PC-9 (cell line): ENCODE measurements at regions not wholly inside any gene's neighbourhood (a gene's known extent, or its start where the extent isn't known, plus 50 kb on each side); places are given as distances from the start of the nearest gene placed in this dataset.

Experiments used
- EZH2 ChIP-seq: fragments of 200-600 bp; sonication (generic); IDR thresholded peaks from 2 replicates; pipeline ENCODE4 v1.8.0; 2017; ENCODE audit warnings: antibody characterized with exemption, low read depth
- TF ChIP-seq, protein P1 (sequence below): fragments of 200-600 bp; sonication (generic); conservative IDR thresholded peaks from 2 replicates; pipeline ENCODE4 v1.6.1; 2017; ENCODE audit warnings: mixed run types, antibody characterized with exemption, mild to moderate bottlenecking, moderate library complexity

DNA sequence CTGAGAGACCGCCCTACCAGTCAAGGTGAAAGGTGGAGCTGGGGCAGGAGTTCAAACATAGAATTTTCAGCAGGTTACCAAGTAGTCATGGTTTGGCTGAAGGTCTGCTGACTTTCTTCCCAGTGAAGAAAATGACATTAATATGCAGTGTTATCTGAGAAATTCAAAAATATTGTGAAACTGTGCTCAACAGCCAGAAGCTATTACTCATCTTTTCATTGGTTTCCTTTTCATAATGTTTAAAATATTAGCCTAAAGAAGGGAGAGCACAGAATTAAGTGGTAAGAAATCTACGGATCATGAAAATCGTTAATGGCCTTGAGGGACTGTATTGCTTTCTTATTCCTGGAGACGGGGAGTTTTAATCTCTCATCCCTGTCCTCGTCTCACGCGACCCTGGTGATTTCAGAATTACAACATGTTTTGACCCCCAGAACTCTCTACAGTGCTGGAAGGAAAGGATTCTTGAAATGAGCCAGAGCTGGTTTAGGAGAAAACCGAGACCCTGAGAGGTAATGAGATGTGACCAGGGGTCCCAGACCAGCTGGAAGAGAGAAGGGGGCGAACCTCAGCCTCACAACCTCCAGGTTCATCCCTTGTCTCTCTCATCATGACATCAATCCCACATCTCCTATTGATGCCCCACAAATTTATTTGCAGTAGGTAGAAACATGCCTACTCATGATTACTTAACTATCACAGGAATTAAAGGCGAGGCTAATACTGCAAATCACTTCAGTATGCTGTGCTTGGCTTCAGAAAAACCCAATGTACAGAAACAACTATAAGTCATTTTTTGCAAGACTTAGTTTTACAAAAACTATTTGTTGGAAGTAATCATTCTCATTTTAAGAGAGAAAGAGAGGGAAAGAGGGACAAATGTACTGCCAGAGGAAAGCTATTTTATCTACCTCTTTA is 209.5 kb downstream of the FNDC1 start:
- TF ChIP-seq EZH2: no peak
- TF ChIP-seq, protein P1, sequence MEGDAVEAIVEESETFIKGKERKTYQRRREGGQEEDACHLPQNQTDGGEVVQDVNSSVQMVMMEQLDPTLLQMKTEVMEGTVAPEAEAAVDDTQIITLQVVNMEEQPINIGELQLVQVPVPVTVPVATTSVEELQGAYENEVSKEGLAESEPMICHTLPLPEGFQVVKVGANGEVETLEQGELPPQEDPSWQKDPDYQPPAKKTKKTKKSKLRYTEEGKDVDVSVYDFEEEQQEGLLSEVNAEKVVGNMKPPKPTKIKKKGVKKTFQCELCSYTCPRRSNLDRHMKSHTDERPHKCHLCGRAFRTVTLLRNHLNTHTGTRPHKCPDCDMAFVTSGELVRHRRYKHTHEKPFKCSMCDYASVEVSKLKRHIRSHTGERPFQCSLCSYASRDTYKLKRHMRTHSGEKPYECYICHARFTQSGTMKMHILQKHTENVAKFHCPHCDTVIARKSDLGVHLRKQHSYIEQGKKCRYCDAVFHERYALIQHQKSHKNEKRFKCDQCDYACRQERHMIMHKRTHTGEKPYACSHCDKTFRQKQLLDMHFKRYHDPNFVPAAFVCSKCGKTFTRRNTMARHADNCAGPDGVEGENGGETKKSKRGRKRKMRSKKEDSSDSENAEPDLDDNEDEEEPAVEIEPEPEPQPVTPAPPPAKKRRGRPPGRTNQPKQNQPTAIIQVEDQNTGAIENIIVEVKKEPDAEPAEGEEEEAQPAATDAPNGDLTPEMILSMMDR: no peak
